ENCODE measurements at regions not wholly inside any gene's neighbourhood (a gene's known extent, or its start where the extent isn't known, plus 50 kb on each side); places are given as distances from the start of the nearest gene placed in this dataset.
"Not testable (repeated sequence)": the region's sequence is repeated elsewhere in the genome, so short reads cannot be mapped to it uniquely, and the experiment has no call there.

DNA sequence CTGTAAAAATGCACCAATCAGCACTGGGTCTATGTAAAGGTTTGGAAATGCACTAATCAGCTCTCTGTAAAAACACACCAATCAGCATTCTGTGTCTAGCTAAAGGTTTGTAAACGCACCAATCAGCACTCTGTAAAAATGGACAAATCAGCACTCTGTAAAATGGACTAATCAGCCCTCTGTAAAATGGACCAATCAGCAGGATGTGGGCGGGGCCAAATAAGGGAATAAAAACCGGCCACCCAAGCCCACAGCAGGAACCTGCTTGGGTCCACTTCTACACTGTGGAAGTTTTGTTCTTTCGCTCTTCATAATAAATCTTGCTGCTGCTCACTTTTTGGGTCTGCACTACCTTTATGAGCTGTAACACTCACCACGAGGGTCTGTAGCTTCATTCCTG is 101.0 kb downstream of the SMC2 start:
- DNase-seq = not testable (repeated sequence)

DNA sequence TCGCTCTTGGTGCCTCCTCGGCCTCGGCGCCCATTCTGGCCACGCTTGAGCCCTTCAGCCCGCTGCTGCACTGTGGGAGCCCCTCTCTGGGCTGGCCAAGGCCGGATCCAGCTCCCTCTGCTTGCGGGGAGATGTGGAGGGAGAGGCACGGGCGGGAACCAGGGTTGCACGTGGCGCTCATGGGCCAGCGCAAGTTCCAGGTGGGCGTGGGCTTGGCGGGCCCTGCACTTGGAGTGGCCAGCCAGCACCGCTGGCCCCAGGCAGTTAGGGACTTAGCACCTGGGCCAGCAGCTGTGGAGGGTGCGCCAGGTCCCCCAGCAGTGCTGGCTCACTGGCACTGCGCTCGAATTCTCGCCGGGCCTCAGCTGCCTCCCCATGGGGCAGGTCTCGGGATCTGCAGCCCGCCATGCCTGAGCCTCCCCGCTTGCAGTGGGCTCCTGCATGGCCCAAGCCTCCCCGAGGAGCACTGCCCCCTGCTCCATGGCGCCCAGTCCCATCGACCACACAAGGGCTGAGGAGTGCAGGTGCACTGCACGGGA is 106.4 kb downstream of the SMC2 start:
- no peak for DNase-seq

DNA sequence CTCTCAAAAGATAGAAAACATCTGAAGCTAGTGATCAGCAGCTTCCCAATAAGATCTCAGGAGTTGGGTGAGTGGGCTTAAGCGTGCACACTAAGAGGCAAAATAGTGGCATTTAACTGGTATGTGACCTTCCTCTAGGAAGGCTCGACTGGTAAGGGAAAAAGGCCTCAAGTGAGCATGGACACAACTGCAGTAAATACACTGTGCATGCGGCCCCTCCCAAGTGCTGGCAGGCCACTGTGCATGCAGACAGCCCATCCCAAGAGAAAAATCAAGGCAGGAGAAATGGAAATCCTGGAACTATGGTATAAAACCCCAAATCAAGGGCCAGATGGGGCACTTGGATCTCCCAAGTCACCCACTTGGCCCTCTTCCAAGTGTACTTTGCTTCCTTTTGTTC is 112.7 kb downstream of the SMC2 start:
- DNase-seq = no peak

DNA sequence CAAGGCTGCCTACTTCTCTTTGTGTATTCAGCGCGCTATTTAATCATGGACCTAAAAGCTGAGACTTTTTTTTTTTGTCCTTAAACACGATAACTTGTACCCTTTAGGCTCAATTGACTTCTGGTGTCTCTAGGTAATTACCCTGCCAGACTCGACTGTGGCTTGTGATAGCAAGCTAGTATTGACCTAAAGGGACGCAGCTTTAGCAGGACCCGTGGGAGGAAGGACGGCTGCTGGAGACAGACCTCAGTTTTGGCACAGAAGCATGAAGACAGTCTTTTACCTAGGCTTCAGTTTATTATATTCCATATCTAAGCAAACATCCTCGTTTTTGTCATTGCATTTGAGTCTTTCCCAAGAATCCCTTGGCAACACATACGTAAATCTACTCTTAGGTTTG is 115.3 kb downstream of the SMC2 start:
- DNase-seq = no peak

DNA sequence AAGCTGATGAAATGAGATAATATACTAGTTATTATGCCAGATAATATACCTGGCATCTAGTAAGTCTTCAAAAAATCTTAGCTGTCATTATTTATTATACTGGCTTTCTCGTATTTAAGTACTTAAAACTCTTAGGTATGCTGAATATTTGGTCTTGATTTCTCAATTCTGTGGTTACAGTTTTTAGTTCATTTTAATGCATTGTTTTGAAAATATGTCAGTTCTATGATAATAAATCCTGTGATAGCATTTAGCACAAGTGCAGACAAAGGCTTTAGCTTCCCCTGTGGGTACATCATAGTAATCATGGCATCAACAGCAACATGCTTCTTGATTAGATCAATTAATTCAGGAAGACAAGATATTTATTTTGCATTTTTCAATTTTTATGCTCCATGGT is 133.0 kb downstream of the SMC2 start:
- no peak for DNase-seq

DNA sequence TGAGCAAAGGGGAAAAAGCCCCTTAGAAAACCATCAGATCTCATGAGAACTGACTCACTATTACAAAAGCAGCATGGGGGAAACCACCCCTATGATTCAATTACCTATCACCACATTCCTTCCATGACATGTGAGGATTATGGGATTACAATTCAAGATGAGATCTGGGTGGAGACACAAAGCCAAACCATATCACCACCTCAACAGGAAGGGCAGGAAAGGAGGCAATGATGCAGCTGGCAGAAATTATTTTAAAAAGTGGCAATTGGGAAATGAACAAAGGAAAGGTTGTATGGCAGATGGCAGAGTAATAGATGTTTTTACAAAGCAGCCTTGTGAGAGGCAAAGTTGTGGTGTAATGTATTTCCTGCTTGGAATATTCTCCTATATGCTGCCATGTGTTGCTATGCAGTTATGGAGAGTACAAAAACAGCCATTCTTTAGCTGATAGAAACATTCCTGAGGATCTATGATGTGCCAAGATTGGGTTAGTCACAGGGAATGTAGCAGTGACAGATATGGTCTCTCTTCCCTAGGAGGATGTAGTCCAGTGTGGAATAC is 138.8 kb downstream of the SMC2 start:
- no peak for DNase-seq

DNA sequence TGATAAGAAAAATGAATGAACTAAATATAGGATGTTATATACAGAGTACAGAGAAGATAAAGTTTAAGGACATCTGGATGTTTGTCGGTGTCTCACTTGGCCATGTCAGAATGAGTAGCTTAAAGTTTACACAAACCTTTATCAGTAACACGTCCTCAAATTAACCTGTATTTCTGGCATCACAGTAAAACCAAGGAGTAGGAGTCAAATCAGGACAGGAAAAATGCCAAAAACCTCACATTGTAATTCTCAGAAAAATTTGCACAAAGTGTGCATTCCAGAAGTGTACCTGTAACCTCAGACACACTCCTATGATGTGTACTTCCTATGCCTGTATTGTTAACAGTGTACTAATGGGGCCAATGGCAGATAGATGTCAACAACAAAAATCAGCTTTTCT is 139.3 kb downstream of the SMC2 start:
- no peak for DNase-seq

DNA sequence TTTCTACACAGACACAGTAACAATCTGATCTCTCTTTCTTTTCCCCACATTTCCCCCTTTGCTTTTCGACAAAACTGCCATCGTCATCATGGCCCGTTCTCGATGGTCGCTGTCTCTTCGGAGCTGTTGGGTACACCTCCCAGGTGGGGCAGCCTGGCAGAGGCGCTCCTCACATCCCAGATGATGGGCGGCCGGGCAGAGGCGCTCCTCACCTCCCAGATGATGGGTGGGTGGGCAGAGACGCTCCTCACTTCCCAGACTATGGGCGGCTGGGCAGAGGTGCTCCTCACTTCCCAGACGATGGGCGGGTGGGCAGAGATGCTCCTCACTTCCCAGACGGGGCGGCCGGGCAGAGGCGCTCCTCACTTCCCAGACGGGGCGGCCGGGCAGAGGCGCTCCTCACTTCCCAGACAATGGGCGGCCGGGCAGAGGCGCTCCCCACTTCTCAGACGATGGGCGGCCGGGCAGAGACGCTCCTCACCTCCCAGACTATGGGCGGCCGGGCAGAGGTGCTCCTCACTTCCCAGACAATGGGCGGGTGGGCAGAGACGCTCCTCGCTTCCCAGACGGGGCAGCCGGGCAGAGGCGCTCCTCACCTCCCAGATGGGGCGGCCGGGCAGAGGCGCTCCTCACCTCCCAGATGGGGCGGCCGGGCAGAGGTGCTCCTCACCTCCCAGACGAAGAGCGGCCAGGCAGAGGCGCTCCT is 140.7 kb downstream of the SMC2 start:
- DNase-seq = not testable (repeated sequence)

DNA sequence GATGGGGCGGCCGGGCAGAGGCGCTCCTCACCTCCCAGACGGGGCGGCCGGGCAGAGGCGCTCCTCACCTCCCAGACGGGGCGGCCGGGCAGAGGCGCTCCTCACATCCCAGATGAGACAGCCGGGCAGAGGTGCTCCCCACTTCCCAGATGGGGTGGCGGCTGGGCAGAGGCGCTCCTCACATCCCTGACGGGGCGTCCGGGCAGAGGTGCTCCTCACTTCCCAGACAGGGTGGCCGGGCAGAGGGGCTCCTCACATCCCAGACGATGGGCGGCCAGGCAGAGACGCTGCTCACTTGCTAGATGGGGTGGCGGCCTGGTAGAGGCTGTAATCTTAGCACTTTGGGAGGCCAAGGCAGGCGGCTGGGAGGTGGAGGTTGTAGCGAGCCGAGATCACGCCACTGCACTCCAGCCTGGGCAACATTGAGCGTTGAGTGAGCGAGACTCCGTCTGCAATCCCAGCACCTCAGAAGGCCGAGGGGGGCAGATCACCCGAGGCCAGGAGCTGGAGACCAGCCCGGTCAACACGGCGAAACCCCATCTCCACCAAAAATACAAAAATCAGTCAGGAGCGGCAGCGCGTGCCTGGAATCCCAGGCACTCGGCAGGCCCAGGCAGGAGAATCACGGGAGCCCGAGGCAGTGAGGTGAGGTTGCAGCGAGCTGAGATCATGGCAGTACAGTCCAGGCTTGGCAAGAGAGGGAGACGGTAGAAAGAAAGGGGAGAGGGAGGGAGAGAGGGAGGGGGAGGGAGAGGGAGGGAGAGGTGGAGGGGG is 141.4 kb downstream of the SMC2 start:
- DNase-seq = not testable (repeated sequence)

DNA sequence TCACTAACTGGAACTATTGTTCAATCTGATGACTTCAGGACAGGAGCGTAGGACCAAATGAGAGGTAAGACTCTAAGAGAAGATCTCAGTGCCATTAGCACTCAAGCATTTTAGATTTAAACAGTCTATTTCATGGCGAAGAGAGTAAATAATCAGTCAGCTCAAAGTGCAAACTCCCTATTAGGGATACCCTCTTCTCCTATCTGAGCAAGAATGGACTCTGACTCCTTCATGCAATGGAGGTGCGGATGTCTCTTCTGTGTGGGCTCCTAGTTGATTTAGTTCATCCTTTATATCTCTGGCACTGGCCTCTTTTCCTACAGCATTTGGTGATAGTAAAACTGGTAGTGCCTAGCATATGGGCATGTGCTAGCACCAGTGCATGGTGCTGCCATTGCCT is 144.6 kb downstream of the SMC2 start:
- DNase-seq = no peak

DNA sequence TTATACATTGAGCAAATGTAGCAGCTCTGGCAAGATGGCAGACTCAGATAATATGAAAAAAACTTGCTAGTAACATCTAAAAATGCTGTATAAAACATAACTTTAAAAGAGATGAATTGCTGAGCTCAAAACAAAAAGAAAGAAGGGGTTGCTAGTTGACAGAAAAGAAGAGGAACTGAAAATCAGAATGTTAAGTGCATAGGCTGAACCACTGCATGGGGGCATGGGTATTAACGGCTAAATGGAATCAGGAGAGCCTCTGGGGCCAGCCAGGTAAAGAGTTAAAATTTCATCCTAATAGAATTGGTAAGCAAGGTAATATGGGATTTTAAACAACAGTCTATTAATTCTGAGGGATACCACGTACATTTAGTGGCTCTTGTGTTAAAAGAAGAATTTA is 146.8 kb downstream of the SMC2 start:
- DNase-seq = no peak

DNA sequence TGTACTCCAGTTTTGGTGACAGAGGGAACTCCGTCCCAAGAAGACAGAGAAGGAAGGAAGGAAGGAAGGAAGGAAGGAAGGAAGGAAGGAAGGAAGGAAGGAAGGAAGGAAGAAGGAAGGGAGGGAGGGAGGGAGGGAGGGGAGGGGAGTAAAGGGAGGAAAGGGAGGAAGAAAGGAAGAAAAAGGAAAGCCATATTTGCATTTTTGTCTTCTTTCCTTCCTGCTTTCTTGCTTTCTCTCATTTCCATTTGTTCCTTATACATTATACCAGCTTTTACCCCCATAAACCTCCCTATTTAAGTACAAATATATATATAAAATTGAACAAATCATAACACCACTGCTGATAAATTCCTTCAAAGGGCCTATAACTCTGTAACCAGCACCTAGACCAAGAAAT is 151.8 kb downstream of the SMC2 start:
- DNase-seq = no peak

DNA sequence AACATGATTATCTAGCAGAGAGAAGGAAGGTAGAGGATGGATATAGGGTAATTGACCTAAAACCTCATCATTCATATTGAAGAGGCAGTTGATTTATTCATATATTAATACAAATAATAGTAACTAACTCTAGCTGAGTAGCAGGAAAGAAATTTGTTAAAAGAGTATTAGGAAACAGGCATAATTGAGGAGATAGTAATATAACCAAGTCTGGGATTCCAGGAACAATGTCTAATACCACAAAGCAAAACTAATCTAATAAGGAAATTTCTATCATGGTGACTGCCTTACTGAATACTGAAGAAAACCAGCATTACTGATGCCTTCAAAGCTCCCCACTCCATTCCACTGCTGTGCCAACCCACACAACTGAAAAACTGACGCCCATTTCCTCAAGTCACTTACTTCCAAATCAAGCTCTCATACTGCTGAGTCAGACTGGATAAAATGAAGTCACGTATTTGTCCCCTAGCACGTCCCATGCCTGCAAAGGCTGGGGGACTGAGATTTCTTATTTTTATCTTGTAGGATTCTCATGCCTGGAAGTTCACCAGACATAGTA is 153.9 kb downstream of the SMC2 start:
- no peak for DNase-seq

DNA sequence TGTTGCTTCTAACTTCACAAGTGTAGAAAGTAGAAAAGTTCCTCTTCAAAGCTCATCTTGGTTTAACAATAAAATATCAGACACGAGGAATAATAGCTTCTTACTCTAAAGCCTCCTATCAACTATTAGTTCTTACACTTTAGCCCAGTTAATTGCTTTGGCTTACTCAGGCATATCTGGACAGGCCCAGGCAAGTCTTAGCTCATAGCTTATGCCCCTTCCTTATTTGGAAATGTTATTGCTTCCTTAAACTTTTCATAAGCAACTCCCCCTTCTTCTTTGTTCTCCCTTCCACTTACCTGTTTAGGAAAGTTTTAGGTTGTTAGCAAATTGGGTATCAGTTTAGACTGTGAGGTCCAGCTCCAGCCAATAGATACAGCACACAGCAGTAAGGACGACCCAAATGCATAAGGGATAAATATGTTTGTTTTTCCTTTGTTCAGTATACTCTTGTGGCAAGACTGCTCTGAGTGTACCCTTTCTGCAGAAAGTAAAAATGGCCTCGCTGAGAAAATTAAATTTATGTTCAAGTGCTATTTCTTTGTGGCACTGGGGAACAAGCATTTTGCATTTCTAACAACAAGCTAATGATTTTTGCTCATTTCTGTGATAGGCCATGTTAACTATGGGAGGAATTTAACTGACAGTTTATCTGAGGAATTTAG is 162.1 kb downstream of the SMC2 start:
- DNase-seq = no peak

DNA sequence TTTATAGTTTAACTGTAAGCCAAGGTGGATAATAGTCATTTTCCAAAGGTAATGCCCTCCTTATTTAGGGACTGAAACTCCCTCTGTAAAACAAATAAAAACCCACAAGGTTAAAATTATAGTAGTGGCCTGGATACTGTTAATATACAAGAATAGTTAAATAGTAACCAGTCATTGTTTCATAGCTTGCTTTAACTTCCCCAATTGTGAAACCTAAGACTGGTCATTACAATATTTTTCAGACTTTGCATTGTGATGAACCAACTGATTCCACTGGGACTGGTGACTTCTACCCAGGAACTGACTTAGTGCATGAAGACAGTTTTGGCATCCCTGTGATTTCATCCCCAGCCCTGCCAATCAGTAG is 162.6 kb downstream of the SMC2 start:
- DNase-seq = no peak

DNA sequence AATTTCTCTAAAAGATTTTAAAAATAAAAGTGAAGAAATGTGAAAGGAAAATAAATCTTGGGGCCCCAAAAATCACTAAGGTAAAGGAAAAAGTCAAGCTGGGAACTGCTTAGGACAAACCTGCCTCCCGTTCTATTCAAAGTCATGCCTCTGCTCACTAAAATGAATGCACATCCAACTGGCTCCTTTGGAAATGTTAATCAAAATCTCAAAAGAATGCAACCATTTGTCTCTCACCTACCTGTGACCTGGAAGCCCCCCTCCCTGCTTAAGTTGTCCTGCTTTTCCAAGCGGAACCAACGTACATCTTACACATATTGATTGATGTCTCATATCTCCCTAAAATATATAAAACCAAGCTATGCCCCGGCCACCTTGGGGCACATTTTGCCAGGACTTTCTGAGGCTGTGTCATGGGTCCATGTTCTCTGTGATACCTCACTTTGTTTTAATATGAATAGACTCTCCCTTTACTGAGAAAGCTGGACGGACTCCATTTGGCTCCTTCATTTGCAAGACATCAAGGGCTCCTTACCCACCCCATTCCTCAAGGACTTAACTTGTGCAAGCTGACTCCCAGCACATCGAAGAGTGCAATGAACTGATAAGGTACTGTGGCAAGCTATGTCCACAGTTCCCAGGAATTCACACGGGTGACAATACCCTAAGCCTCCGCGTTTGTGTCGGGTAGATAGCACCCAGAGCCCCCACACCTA is 164.3 kb downstream of the SMC2 start:
- no peak for DNase-seq

DNA sequence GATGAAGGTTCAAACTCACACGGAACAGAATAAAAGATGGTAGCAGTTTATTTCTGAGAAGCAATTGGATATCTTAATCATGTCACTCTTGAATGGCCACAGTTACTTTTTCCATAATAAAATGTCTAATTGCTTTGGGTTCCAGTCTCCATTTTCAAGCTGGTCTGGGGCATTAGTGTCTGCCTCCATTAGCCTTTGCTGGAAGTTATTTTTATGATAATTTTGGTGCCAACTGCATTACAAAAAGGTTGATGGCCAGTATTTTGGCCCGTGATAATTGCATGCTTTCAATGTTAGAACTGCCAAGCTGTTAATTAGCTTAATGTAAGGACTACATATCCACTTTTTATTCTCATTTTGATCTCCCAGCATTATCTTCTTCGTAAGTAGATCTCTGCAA is 165.9 kb downstream of the SMC2 start:
- no peak for DNase-seq

DNA sequence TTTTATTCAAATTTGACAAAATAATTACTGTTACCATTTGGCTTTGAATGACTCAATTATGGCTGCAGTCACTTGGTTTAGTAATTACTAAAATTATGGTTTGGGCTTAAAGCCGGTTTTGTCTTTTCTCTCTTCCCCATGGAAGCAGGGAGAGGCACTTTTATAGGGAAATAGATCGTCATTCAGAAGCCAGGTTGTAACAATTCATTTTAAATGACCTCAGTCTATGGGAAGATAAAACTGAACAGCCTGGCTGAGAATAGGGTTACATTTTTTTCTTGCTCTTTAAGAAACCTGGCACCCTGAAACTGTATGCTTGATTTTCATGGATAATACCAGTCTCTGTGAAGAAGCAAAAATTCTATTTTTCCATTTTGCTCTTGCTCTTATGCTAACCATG is 169.8 kb downstream of the SMC2 start:
- DNase-seq = no peak

DNA sequence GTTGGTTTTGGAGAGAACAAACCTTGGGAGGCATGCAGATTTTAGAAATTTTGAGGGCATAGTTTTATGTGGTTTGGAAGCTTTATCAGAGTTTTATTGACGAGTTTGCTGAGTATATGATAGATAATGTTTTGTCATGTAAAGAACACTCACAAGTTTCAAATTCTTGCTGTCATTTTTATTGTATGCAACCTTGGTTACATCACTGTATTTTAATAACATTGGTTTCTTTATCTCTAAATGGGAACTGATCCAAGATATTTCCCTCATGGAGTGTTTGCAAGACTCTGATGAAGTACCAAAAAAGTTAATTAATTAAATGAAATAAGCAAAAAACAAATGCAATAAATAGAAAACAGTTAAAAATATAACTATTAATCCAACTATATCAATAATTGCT is 170.3 kb downstream of the SMC2 start:
- no peak for DNase-seq

DNA sequence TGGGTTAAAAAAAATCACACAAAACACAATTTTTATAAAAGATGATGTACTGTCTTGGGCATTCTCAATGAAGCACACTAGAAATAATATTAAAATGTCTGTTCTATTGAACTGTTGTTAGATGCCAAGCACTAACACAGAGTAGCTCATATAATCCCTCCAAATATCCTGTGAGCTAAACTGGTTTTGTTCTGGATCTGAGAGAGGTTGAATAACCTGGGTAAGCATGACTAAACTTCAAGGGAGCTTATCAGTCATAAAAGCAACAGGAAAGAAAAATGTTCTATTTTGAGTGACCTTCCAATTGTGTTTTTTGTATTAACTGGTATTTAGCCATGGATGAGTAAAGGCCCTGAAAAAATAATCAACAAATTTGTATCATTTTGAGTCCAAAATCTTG is 175.3 kb downstream of the SMC2 start:
- no peak for DNase-seq

DNA sequence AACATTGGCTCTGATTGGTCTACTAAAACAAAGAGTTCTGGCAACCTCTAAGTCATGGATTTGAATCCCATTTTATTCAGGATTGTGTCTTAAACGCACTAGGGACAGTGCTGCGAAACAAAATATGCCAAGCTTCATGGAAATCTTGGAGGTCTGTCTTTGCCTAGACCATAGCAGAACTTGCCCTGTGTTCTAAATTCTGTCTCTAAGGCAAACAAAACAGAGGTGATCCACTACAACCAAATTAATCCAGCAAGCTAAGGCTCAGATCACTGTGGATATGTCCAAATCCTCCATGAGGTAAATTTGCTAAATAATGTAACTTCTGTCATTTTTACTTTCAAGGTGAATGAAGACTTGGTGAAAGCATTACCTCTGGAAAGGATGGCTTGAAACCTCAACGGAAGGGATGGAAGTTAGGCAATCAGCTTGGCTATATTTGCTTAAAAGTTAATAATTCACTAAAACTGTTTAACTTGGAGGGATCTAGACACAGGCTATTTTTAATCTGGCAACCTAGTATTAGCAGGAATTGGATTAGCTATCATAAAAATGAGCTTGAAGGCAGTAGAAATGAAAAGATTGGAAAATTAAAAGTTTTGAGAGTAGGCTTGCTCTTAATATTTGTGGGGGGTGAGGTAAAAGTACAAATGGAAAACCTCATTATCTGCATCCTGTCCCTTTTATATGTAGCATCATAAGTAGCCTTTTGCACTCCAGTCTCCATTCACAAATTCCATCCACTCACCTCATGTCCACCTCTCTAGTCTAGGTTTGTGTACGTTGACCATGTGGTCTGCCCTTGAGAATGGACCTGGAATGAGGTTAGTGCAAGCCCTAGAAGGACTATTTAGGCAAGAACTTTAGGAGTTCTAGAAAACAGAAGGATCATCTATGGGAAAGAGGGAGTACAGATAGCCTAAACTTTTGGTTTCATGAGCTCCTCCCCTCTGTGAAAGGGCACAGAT is 176.2 kb downstream of the SMC2 start:
- no peak for DNase-seq

Data from DMS79 treated with DMSO at 0.1 percent for 48 hours (cell line).